ENCODE measurements at regions not wholly inside any gene's neighbourhood (a gene's known extent, or its start where the extent isn't known, plus 50 kb on each side); places are given as distances from the start of the nearest gene placed in this dataset.

DNA sequence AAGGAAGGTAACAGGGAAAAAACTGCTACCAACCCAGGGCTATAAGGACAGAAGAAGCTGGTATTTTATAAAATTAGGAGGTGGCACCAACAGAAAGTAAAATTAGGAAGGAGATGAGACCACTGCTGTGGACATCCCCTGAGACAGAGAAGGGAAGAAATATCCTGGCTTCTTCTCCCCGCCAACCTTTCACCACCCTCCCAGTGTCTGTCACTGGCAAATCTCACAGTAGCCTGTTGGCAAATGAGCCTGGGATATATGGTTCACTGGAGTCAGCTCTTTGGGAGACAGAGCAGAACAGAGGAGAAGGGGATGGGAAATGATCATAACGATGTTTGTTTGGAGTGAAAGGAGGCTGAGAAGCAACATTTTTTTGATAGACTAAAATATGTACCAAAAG, 190.9 kb upstream of the PACRGL start:
- H3K27me3 ChIP-seq (ENCODE audit: control insufficient read depth in 1 of 2, insufficient read depth in 2 of 2, low read length in 2 of 2) = no peaks in the 10 kb centered on the region
- Mint-ChIP-seq H3K9me3 (no peaks in the 10 kb centered on the region), H3K36me3 (ENCODE audit: low read depth) (no peaks in the 10 kb centered on the region), H3K4me1 (ENCODE audit: low read depth) (no peaks in the 10 kb centered on the region), H3K27ac (no peak overlapping the region), H3K27me3 (no peaks in the 10 kb centered on the region), H3K4me3 (no peak overlapping the region)
- no peaks in the 10 kb centered on the region for H3K4me1 ChIP-seq (ENCODE audit: insufficient read depth, low read length)
- H3K9me3 ChIP-seq (ENCODE audit: control insufficient read depth in 1 of 2, insufficient read depth in 1 of 2, low read length in 2 of 2) = no peaks in the 10 kb centered on the region
- ChIA-PET POLR2A (no interaction called here), CTCF (no interaction called here)
- intact Hi-C loops (cut with DNase I, micrococcal nuclease) = no loop called here
- H3K27ac ChIP-seq (ENCODE audit: low read depth in 1 of 2, low read length in 2 of 2) = no peak overlapping the region
- ATAC-seq (ENCODE audit: poor library complexity) (no peak), DNase-seq (no peak)
- H3K36me3 ChIP-seq (ENCODE audit: insufficient read depth, low read length) = no peaks in the 10 kb centered on the region
- TF ChIP-seq, protein P1, sequence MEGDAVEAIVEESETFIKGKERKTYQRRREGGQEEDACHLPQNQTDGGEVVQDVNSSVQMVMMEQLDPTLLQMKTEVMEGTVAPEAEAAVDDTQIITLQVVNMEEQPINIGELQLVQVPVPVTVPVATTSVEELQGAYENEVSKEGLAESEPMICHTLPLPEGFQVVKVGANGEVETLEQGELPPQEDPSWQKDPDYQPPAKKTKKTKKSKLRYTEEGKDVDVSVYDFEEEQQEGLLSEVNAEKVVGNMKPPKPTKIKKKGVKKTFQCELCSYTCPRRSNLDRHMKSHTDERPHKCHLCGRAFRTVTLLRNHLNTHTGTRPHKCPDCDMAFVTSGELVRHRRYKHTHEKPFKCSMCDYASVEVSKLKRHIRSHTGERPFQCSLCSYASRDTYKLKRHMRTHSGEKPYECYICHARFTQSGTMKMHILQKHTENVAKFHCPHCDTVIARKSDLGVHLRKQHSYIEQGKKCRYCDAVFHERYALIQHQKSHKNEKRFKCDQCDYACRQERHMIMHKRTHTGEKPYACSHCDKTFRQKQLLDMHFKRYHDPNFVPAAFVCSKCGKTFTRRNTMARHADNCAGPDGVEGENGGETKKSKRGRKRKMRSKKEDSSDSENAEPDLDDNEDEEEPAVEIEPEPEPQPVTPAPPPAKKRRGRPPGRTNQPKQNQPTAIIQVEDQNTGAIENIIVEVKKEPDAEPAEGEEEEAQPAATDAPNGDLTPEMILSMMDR (IDR thresholded peaks at IDR 0.05) = no peak
- H3K4me3 ChIP-seq (ENCODE audit: low read length) = no peak overlapping the region

DNA sequence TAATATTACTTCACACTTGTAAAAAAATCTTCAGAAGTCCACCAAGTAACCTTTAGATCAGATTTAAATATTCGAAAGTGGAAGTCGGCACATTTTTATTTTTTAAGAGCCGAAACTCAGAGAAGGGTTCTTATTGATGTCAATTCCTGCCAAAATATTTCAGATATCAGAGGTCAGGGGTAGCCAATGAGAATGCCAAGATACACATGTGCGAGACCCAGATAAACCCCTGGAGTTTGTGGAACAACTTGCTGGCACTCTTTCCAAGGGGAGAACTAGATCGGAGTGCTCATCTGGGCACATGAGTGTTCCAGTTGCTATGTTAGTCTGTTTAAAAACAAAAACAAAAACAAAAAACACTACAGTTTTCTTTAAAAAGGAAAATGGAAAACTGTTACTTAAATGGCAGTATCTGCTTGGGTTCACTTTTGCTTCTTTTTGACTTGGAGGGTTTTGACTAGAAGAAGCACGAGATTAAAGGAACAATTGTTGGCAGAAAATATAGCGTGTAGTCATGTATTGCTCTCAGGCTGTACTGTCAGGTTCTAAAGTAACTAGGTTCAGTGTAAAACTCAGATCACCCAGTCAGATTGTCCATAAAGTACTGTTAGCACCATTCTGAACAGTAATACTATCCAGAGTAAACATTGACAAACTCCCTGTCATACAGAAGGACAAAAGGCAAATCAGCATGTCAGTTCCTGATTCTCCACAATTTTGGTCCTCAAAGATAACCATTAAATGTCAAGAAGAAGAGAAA, 188.0 kb upstream of the PACRGL start:
- no peaks in the 10 kb centered on the region for H3K36me3 ChIP-seq (ENCODE audit: insufficient read depth, low read length)
- intact Hi-C loops (cut with DNase I, micrococcal nuclease) = no loop called here
- TF ChIP-seq, protein P1 (IDR thresholded peaks at IDR 0.05) = no peak
- DNase-seq (no peak), ATAC-seq (ENCODE audit: poor library complexity) (no peak)
- H3K27ac ChIP-seq (ENCODE audit: low read depth in 1 of 2, low read length in 2 of 2) = no peak overlapping the region
- peaks cover 0 to 4% of the 10 kb centered on the region in 2 experiments for H3K9me3 ChIP-seq (ENCODE audit: control insufficient read depth in 1 of 2, insufficient read depth in 1 of 2, low read length in 2 of 2)
- H3K4me1 Mint-ChIP-seq (ENCODE audit: low read depth) = no peaks in the 10 kb centered on the region
- H3K4me1 ChIP-seq (ENCODE audit: insufficient read depth, low read length) = no peaks in the 10 kb centered on the region
- H3K4me3 Mint-ChIP-seq = no peak overlapping the region
- no peak overlapping the region for H3K4me3 ChIP-seq (ENCODE audit: low read length)
- H3K36me3 Mint-ChIP-seq (ENCODE audit: low read depth) = no peaks in the 10 kb centered on the region
- CTCF ChIA-PET = no interaction called here
- no peaks in the 10 kb centered on the region for H3K27me3 ChIP-seq (ENCODE audit: control insufficient read depth in 1 of 2, insufficient read depth in 2 of 2, low read length in 2 of 2)
- H3K27ac Mint-ChIP-seq = no peak overlapping the region
- H3K27me3 Mint-ChIP-seq = no peaks in the 10 kb centered on the region
- POLR2A ChIA-PET = no interaction called here
- H3K9me3 Mint-ChIP-seq = no peaks in the 10 kb centered on the region

DNA sequence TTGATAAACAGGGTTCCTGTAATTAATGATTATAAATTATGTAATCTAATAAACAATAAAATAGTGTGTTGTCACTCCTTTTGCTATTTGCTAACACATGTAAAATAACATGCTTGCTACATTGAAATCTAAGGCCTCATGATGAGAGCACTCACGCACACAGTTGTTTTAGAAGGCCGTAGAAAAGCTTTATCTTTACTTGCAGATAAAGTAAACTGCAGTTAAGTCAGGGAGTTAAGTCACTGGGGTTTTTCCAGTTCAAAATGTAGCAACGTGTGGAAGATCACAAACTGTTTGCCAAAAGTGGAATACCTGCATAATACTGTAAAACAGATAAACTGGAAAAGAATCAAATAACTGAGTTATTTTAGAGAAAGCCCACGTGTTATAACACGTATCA, 187.3 kb upstream of the PACRGL start:
- no peak for DNase-seq
- ChIA-PET CTCF (no interaction called here), POLR2A (no interaction called here)
- Histone ChIP-seq H3K9me3 (ENCODE audit: control insufficient read depth in 1 of 2, insufficient read depth in 1 of 2, low read length in 2 of 2) (peaks cover 0 to 4% of the 10 kb centered on the region in 2 experiments), H3K27me3 (ENCODE audit: control insufficient read depth in 1 of 2, insufficient read depth in 2 of 2, low read length in 2 of 2) (no peaks in the 10 kb centered on the region), H3K4me1 (ENCODE audit: insufficient read depth, low read length) (no peaks in the 10 kb centered on the region), H3K27ac (ENCODE audit: low read depth in 1 of 2, low read length in 2 of 2) (no peak overlapping the region), H3K4me3 (ENCODE audit: low read length) (no peak overlapping the region), H3K36me3 (ENCODE audit: insufficient read depth, low read length) (no peaks in the 10 kb centered on the region)
- no peaks in the 10 kb centered on the region for H3K9me3 Mint-ChIP-seq
- intact Hi-C loops (cut with DNase I, micrococcal nuclease) = no loop called here
- no peaks in the 10 kb centered on the region for H3K4me1 Mint-ChIP-seq (ENCODE audit: low read depth)
- no peaks in the 10 kb centered on the region for H3K36me3 Mint-ChIP-seq (ENCODE audit: low read depth)
- TF ChIP-seq, protein P1 (IDR thresholded peaks at IDR 0.05) = no peak
- ATAC-seq (ENCODE audit: poor library complexity) = no peak
- no peak overlapping the region for H3K4me3 Mint-ChIP-seq
- H3K27me3 Mint-ChIP-seq = no peaks in the 10 kb centered on the region
- no peak overlapping the region for H3K27ac Mint-ChIP-seq
